IPS-NIHi11 (cell line): ENCODE measurements at regions not wholly inside any gene's neighbourhood (a gene's known extent, or its start where the extent isn't known, plus 50 kb on each side); places are given as distances from the start of the nearest gene placed in this dataset.
A peak's percentile ranks its signal among the peaks of the same experiment; 100 is the strongest.

Experiments used
- DNase-seq: peaks from one replicate; pipeline ENCODE4 v3.0.0; 2012; ENCODE audit warnings: mixed read lengths, low spot score

GRCh38 chr9:38286357-38286756 is 106.1 kb upstream of the ALDH1B1 start:
- no peak for DNase-seq

DNA sequence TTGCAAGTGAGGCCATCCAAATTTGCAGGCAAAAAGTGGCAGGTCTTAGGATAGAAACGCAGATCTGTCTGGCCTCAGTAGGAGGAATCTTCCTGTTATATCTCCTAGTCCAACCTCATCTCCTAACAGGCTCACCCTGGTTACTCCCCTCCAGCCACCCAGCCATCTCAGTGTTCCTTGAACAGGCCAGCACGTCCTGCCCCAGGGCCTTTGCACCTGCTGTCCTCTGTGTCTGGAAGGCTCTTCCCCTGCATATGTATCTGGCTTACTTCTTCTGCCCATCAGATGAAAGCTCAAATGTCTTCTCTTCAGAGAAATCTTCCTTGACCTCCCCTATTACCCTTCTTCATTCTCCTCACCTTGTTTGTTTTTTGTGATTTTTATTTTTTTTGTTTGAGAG is 107.3 kb upstream of the ALDH1B1 start:
- DNase-seq = no peak

- peak; percentile 58 for DNase-seq
Observed at GRCh38 chr9:38284588-38285051, 107.9 kb upstream of the ALDH1B1 start.

GRCh38 chr9:38284039-38284575 is 108.4 kb upstream of the ALDH1B1 start:
- DNase-seq = no peak

DNA sequence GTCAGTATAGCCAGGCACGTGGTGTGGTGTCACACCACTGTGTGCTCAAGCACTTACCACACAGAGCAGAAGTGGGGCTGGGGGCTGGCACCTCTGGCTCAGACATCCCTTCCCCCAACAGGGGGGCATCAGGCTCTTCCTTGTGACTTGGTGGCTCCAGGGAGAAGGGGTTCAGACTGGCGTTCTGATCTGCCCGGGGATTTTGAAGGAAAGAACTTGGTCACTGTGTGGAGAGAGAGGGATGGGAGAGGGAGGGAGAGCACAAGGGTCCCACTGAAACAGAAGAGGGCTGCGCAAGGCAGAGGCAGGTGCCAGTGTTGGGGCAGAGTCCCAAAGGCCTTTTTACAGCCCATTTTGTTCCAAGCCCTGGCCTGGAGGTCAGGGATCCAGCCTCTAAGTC is 109.7 kb upstream of the ALDH1B1 start:
- no peak for DNase-seq

DNA sequence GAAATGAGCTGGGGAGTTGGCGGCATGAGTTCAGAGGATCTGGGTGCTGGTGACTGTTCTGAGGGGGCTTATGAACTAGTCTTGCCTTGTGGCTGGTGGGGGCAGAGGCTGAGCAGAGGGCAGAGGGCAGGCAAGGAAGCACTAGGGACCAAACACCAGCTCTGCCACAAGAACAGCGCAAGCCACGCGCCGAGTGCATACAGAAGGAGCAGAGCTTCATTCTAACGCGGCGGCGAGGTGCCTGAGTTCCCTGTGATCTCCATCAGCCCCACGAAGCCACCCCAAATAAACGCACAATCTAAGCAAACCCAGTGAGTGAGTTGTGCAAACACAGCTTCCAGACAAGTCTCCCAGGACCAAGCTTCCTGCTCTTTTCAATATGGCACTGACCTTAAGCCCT is 110.6 kb upstream of the ALDH1B1 start:
- no peak for DNase-seq

- DNase-seq = no peak
Observed at GRCh38 chr9:38281196-38281595, 111.3 kb upstream of the ALDH1B1 start.

GRCh38 chr9:38280251-38280800 is 112.2 kb upstream of the ALDH1B1 start:
- no peak for DNase-seq

DNA sequence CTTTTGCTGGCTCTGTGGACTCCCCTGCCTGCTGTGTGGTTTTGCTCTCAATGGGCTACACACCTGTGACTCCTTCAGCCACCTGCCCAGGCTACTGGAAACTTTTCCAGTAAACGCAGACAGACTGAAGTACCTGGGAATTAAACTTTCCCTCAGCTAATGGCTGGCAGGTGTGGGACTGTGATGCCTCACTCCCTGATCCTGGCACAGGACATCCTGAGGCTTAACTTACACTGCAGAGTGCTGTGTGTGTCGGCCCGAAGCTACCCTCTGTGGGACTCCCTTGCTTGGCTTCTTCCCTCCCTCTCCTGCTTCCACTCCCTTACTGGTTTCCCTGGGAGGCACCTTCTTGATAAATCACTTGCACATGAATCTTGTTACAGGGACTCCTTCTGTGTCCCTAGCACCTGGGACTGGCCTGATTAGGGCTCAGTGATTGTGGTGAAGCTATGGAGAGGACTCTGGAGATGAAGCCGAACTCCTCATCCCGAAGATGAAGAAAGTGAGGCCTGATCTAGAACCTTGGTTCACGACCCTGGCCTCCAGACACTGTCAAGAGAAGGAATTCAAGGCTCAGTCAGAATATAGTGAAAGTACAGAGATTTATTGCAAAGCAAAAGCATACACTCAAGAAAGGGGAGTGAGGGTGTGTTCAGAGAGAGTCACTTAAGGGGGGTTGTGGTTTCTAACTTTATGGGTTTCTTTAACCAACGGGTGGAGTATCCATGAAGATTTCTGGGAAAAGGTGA is 113.4 kb upstream of the ALDH1B1 start:
- no peak for DNase-seq

GRCh38 chr9:38278457-38278856 is 114.0 kb upstream of the ALDH1B1 start:
- no peak for DNase-seq

- DNase-seq = no peak
Observed at GRCh38 chr9:38277601-38278200, 114.8 kb upstream of the ALDH1B1 start.

DNA sequence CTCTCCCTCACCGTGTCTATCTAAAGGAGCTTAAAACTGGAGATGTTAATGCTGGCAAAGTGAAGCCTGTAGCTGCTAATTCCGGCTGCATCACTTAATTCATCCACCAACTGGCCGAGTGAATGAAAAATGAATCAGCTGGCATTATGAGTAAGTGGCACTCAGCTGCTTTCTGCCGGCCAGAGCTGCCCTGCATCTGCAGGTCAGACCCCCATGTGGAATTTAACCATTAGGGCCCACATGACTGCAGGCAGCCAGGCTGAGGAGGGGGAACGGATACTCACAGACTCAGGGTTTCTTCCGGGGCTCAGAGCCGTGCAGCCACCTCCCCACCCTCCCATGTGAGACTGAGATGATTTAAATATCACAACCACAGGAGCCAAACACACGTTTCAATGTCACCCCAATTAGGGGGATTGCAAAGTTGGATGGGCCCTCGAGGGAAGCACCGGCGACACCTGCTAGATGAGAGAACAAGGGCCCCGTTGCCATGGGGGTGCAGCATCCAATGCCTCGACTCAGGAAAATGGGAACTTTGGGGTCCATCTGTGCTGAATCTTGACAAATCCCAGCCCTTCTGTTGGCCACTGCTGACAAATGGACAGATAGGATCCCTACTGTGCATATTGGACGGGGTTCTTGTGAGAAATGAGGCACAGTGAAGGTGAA is 115.6 kb upstream of the ALDH1B1 start:
- no peak for DNase-seq

DNA sequence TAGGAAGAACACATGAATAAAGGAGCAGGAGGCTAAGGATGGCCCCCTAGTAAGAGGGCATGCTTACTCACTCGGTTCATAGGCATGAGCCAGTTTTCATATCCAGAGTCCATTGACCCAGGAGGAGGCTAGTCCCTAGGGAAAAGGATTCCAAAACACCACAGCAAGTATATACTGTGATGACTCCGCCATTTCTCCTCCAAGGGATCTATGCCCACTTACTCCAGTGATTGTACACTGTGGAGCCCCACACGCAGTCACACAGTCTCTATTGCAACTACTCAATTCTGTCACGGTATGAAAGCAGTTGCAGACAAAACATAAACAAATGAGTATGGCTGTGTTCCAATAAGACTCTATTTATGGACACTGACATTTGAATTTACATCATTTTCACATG is 117.7 kb upstream of the ALDH1B1 start:
- no peak for DNase-seq

DNA sequence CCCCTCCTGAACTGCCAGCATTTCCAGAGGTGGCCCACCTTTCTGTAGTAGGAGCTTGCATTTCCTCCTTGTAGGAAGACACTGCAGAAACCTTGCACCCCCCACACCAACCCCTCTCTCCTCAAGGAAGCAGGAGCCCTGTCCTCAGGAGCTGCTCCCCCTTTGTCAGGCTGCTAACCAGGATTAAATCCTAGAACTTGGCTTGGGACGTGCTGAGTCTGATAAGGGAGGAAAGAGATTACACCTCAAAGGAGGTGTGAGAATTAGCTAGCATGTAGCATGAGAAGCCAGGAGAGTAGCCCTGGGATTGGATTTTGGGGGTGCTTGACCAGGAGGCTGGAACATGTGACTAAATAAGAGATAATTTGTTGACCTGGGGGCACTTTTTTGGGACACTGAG is 119.8 kb upstream of the ALDH1B1 start:
- no peak for DNase-seq

DNA sequence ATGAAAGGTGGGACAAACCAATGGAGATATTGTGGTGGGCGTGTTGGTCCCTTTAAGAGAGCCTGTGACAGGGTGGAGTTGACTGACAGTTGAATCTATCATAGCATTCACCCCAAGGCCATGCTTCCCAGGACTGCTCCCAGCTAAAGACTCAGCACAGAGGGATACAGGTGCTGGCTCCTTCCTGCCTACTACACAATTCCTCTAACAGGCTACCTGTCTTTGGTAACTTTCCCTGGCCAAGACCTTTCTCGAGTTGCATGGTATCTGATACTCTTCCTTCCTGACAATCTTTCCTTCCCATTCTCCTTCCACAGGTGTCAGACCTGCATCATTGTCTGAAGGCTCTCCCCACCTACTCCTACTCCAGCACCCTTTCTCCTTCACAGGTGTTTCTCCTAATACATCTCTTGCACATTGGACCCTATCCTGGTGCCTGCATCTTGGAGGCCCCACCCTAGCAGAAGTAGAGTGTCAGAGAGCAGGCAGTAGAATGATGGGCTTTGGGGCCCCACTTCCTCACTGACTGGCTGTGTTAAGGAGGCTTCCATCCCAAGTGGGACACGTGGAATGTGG is 120.7 kb upstream of the ALDH1B1 start:
- DNase-seq = no peak

DNA sequence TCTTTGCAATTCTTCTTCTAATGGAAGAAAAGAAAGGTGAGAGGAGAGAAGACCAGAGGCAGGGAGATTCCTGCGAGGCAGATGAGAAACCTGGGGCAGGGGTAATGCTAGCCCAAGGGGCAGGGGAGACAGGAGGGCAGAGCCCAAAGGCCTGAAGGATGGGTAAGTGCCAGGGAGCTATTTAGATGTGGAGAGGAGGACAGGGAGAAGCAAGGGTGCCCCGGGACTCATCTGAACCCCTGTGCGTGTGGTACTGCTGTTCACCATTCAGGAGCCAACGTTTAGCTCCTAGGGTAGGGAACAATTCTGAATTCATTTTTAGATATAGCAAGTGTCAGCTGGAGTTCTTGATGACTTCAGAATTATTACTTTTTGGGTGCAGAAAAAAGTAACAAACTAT is 122.7 kb upstream of the ALDH1B1 start:
- DNase-seq = no peak

DNA sequence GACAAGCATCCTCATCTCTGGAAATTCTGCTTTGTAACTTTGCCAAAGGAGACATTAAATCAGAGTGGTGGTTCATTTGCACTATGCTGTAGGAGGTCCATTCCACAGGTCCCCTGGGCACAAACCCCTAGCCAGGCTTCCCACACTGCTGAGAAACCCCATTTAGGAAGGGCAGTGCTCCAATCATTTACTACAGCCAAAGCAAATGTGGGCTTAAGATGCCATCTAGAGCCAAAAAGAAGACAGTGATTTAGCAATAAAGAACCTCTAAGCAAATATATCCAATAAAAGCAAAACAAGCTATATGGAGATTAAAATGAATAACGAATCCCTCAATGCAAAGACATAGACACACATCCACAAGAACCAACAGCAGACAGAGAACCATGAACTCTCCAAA is 129.0 kb upstream of the ALDH1B1 start:
- DNase-seq = no peak

- no peak for DNase-seq
Observed at GRCh38 chr9:38259519-38260218, 132.8 kb upstream of the ALDH1B1 start.

GRCh38 chr9:38259056-38259455 is 133.4 kb upstream of the ALDH1B1 start:
- DNase-seq = no peak

DNA sequence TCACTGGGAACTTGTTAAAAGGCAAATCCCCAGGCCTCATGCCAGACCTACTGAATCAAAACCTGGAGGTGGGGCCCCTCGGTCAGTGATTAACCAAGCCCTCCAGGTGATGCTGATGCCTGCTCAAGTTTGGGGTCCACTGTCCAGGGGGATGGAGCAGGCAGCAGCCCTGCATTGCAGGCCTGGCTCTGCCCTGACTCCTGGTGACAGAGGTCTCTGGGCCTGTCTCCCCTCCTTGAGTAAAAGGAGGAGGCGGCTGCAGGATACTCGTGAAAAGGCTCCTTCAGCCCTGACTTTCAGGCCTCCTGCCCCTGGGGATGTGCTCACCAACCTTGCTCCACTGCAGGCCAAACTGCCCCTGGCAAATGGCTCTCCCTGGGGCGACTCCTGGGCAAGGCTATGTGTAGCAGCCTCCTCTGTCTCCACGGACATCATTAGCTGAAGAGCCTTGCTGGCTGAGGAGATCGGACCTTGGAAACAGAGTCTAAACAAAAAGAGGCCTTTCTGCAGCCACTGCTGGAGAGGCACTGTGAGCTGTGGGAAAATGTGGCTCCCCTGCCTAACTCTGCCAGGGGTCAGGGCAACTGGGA is 134.8 kb upstream of the ALDH1B1 start:
- DNase-seq = no peak

DNA sequence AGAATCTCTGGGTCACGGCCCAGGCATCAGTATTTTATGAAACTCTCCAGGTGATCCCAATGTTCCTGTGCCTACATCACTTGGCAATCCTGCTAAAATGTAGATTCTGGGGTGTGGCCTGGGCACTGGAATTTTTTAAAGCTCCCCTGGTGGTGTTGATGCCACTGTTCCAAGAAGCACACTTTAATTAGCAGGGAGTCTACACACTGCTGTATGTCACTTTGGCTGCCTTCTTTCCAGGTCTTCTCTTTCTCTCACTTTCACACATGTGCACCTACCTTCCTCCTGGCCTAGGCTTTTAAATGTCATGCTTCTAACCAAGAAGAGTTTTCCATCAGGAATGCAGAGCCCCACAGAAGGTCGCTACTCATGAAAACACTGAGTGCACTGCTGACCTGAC is 136.0 kb upstream of the ALDH1B1 start:
- DNase-seq = no peak
